Epithelial cell of esophagus (primary cell): ENCODE measurements at regions not wholly inside any gene's neighbourhood (a gene's known extent, or its start where the extent isn't known, plus 50 kb on each side); places are given as distances from the start of the nearest gene placed in this dataset.

Experiments
- DNase-seq: peaks from one replicate; pipeline ENCODE4 v3.0.0; 2010; ENCODE audit warnings: low read depth
- H3K4me3 ChIP-seq: 2 replicates; pipeline ENCODE4 v1.5.1; 2011; ENCODE audit warnings: mild to moderate bottlenecking, low read length, control low read depth
- TF ChIP-seq, protein P1 (sequence below): IDR thresholded peaks from 2 replicates; pipeline ENCODE4 v1.5.1; 2011; ENCODE audit warnings: low read depth, mild to moderate bottlenecking, low read length, control low read depth, inconsistent platforms; ENCODE audit not compliant: insufficient read depth; ENCODE audit errors: missing control alignments

DNA sequence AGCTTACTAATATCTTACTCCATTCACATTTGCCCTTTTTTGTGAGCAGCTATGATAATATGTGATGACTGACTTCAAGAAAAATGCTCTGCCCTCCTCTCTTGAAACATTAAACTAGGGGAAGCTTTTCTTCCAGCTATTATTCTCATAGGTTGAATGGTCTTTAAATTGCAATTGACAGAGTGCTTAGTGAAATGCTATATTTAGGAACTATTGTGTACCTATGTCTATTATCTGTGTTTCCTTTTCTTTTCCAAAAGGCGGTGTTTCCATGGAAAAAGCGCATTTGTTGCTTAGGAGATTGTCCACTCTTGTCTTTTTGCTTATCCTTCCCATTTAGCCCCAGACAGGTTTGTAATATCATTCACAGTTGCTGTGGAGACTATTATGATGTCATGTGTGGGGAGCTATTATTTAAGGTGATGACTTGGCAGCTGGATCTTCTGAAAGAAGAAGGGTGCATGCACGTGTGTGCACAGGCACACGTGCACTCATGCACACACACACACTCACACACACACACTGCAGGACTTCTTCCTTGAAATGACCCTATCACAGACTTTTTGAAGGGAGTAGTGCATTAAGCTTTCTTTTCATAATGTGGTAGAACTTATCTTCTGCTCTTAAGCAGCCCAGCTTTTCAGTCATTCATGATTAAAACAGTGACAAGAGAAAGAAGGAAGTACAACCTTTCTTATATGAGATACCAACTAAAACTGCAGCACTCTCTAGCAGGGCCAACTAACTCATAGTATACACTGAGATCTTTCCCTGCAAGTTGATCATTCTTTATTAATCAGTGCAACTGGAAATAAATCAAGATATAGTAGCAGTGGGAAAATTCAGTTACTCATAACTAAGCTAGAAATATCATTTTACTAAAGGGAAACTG is 340.8 kb upstream of the MTNR1B start:
- no peak for DNase-seq
- H3K4me3 ChIP-seq: no peak overlapping the region
- TF ChIP-seq, protein P1, sequence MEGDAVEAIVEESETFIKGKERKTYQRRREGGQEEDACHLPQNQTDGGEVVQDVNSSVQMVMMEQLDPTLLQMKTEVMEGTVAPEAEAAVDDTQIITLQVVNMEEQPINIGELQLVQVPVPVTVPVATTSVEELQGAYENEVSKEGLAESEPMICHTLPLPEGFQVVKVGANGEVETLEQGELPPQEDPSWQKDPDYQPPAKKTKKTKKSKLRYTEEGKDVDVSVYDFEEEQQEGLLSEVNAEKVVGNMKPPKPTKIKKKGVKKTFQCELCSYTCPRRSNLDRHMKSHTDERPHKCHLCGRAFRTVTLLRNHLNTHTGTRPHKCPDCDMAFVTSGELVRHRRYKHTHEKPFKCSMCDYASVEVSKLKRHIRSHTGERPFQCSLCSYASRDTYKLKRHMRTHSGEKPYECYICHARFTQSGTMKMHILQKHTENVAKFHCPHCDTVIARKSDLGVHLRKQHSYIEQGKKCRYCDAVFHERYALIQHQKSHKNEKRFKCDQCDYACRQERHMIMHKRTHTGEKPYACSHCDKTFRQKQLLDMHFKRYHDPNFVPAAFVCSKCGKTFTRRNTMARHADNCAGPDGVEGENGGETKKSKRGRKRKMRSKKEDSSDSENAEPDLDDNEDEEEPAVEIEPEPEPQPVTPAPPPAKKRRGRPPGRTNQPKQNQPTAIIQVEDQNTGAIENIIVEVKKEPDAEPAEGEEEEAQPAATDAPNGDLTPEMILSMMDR: no peak

DNA sequence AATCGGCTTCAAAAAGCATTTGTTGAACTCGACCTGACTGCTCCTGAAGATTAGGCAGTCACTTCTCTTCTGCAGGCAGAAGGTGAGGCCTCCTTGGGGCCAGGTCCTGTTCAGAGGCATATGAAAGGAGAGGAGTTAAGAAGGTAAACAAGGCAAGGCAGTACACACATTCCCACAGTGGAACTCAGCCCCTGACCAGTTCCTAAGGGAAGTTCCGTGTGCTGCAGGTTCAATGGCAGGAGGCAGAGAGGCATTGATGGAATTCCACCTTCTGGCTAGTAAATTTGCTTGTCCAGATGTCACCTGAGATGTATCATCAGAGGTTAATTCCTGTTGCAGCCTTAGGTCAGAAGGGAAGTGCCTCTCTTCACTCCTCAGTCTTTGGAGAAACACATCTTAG is 337.0 kb upstream of the MTNR1B start:
- no peak overlapping the region for H3K4me3 ChIP-seq
- TF ChIP-seq, protein P1: no peak
- DNase-seq: no peak

DNA sequence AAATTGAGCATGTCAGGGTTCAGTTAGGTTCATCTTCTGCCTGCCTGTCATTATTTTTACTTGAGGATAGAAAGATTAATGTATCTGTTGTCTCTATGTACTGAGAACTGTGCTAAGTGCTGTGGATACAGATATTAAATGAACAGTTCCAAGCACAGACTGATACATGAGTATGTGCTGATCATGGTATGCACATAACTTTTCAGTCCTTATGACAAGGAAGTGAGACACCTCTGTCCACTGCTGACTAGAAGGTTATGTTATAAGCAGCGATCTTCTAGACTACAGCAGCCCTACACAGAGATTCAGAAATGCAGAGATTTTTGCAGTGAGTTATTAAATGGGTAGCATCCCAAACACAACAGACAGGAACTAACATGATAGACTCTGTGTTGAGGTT is 335.6 kb upstream of the MTNR1B start:
- TF ChIP-seq, protein P1: no peak
- DNase-seq: no peak
- no peak overlapping the region for H3K4me3 ChIP-seq

DNA sequence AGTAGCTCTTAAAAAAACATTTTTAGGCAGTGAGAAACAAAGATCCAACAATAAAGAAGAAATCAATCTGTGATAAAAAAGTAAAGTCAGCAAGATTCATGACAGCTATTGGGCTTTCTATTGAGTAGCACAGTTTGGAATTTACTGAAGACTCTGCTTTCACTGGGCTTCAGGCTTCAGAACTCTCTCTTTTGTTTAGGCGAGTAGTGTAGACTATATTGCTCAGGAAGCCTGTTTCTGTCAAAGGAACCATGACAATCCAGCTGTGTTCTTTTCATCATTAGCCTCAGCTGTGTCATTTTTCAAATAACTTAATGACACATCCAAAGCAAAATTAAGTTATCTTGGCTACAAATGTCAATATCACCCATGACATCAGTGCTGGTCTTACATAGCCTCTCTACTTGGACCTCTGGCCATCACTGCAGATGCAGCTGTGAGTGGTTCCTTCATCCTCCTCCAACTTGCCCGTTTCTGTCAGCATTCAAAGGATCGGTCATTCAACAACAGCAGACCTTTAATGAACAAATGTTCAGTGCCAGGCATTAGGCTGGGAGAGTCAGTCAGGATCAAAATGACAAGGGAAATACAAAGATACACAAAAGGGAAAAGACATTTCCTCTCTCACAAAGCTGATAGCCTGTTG is 332.8 kb upstream of the MTNR1B start:
- TF ChIP-seq, protein P1: no peak
- DNase-seq: no peak
- no peak overlapping the region for H3K4me3 ChIP-seq

DNA sequence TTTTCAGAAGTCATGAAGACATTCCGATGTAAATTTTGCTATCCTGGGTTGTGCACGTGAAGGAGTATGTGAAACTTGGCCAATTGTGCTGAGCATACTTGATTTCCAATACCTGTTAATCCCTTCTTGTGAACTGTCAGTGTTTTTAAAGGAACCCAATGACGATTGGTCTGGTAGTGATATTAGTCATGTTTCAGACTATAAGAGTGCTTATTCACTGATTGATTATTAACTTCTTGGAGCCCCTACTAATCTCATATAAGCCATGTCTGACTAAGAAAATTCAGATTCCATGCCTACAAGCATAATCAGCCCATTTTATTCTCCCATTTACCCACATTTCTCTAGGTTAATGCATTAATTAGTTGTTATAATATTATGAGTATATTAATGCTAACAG is 330.8 kb upstream of the MTNR1B start:
- no peak for DNase-seq
- TF ChIP-seq, protein P1: no peak
- no peak overlapping the region for H3K4me3 ChIP-seq

DNA sequence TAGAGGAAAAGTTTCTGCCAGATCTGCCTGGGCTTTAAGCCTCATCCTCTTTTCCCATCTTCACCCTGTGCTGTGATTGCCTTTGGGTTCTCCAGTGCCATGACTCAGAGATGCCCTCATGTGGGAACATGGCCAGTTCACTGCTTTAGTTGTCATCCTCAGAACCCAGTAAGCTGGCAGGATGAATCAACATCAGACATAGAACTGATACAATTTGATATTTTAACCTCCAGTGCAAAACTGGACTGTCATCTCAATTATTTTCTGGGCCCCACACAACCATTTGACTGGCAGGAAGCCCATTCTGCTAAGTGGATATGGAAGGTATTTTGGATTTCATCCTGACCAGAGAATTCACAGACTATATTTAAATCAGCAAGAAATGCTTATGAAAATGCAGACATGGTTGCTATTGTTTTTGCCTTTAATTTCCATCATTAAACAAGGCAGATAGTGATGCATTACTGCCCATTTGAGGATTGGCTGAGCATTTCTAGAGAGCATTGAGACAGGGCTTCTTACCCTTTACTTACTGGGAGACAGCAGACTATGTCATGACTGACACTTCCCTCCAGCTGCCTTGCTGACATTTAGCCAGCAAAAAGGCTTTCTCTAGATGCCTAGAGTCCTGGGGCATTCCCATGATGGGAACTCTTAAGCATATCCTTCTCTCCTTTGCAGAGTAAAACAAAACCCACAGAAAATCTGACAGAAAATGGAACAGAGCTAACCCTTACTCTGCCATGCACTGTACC is 327.1 kb upstream of the MTNR1B start:
- TF ChIP-seq, protein P1: no peak
- peak; percentile 38 for DNase-seq
- no peak overlapping the region for H3K4me3 ChIP-seq
